ENCODE measurements at regions not wholly inside any gene's neighbourhood (a gene's known extent, or its start where the extent isn't known, plus 50 kb on each side); places are given as distances from the start of the nearest gene placed in this dataset.

- no peak for TF ChIP-seq EP300 (IDR thresholded peaks at IDR 0.05)
- TF ChIP-seq, protein P1, sequence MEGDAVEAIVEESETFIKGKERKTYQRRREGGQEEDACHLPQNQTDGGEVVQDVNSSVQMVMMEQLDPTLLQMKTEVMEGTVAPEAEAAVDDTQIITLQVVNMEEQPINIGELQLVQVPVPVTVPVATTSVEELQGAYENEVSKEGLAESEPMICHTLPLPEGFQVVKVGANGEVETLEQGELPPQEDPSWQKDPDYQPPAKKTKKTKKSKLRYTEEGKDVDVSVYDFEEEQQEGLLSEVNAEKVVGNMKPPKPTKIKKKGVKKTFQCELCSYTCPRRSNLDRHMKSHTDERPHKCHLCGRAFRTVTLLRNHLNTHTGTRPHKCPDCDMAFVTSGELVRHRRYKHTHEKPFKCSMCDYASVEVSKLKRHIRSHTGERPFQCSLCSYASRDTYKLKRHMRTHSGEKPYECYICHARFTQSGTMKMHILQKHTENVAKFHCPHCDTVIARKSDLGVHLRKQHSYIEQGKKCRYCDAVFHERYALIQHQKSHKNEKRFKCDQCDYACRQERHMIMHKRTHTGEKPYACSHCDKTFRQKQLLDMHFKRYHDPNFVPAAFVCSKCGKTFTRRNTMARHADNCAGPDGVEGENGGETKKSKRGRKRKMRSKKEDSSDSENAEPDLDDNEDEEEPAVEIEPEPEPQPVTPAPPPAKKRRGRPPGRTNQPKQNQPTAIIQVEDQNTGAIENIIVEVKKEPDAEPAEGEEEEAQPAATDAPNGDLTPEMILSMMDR (IDR thresholded peaks at IDR 0.05) = no peak
Observed at GRCh38 chr2:7574385-7574784, 657.2 kb downstream of the RNF144A start.
